K562 (cell line): ENCODE measurements at regions not wholly inside any gene's neighbourhood (a gene's known extent, or its start where the extent isn't known, plus 50 kb on each side); places are given as distances from the start of the nearest gene placed in this dataset.

Source experiments
- BRCA1 ChIP-seq, 2 experiments: fragments of 450-650 bp in 1 of 2; sonication (generic) in 1 of 2; formaldehyde crosslinking in 1 of 2; IDR thresholded peaks; 2 replicates each; pipeline versions ENCODE4 v1.5.0 to v1.6.1; 2017 to 2020; ENCODE audit warnings: mild to moderate bottlenecking in 1 of 2, missing genetic modification reagents in 1 of 2
- BRF1 ChIP-seq: IDR thresholded peaks from 3 replicates; pipeline ENCODE4 v1.6.1; 2011; ENCODE audit warnings: borderline replicate concordance, mild to moderate bottlenecking; ENCODE audit not compliant: insufficient read length; ENCODE audit errors: extremely low read depth
- CHD2 ChIP-seq: IDR thresholded peaks from 2 replicates; pipeline ENCODE4 v1.6.1; 2011; ENCODE audit warnings: low read depth, low read length
- CREB1 ChIP-seq, 2 experiments: sonication (generic) in 1 of 2; formaldehyde crosslinking in 1 of 2; IDR thresholded peaks; 2 replicates each; pipeline versions ENCODE4 v1.6.1 to v1.8.0; 2012 to 2022; ENCODE audit warnings: inconsistent platforms in 1 of 2, mild to moderate bottlenecking in 1 of 2, missing genetic modification reagents in 1 of 2, moderate library complexity in 1 of 2
- EP300 ChIP-seq: IDR thresholded peaks from 2 replicates; pipeline ENCODE4 v1.6.1; 2012; ENCODE audit warnings: low read length, improper control_type of control experiment
- GABPB2 ChIP-seq: fragments of 250-450 bp; sonication (Bioruptor Pico); conservative IDR thresholded peaks from 2 replicates; pipeline ENCODE4 v1.5.1; 2021; ENCODE audit warnings: mild to moderate bottlenecking
- HDAC2 ChIP-seq: fragments of 450-650 bp; IDR thresholded peaks from 2 replicates; pipeline ENCODE4 v1.6.1; 2016; ENCODE audit warnings: mild to moderate bottlenecking
- NONO ChIP-seq, 2 experiments: fragments of 200-400 bp in 1 of 2; fragments of 450-650 bp in 1 of 2; formaldehyde crosslinking in 1 of 2; IDR thresholded peaks; 2 replicates each; pipeline ENCODE4 v1.6.1; 2017; ENCODE audit warnings: low read depth in 2 of 2, mild to moderate bottlenecking in 2 of 2, moderate library complexity in 2 of 2, low read length in 1 of 2
- POLR2AphosphoS5 ChIP-seq: IDR thresholded peaks from 2 replicates; pipeline ENCODE4 v1.6.1; 2011; ENCODE audit warnings: mild to moderate bottlenecking, low read depth, low read length, moderate library complexity; ENCODE audit not compliant: control insufficient read depth, insufficient read depth
- SMAD1 ChIP-seq: fragments of 150-350 bp; IDR thresholded peaks from 2 replicates; pipeline ENCODE4 v1.6.1; 2014; ENCODE audit warnings: low read length, low read depth; ENCODE audit not compliant: partially characterized antibody
- TRIM24 ChIP-seq, 2 experiments: fragments of 450-650 bp; IDR thresholded peaks; 2 replicates each; pipeline ENCODE4 v1.6.1; 2016
- TF ChIP-seq, protein P1 (sequence below), 3 experiments: IDR thresholded peaks in 2 of 3; conservative IDR thresholded peaks in 1 of 3; 2 replicates each; pipeline ENCODE4 v1.5.1; 2011 to 2012; ENCODE audit warnings: low read length in 3 of 3, mild to moderate bottlenecking in 3 of 3, control low read depth in 2 of 3, improper control_type of control experiment in 1 of 3, inconsistent platforms in 1 of 3, low read depth in 1 of 3, mixed read lengths in 1 of 3, moderate library complexity in 1 of 3; ENCODE audit not compliant: insufficient read depth in 2 of 3
- TF ChIP-seq, protein P2 (sequence below): fragments of 250-450 bp; sonication (Bioruptor Pico); IDR thresholded peaks from 2 replicates; pipeline ENCODE4 v1.4.0; 2020; ENCODE audit warnings: mild to moderate bottlenecking, moderate library complexity
- TF ChIP-seq, protein P3 (sequence below): sonication (generic); formaldehyde crosslinking; IDR thresholded peaks from 2 replicates; pipeline ENCODE4 v1.8.0; 2022; ENCODE audit warnings: mild to moderate bottlenecking, missing genetic modification reagents

DNA sequence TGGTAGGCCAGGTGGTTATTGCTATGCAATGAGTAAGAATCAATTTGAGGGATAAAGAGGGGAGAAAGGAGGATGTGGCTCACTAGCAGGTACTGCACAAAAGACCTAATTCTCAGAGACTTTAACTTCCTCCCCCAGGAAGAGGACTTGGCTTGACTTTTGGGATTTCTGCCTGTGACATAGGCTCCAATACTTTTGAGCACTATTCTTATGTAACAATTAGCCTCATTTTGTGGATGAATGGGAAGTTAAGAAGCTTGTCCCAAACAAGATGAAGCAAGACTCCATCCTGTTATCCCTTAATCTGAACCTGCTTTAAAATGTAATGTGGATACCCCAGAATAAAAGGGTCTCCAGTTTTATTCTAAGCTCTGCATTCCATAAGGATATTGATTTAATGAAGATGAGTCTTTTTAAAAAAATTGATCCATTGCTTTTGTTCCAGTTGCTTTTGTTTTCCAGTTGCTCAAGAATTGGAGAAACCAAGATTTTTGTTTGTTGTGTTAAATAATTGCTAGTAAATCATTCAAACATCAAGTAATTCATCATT is 218.5 kb downstream of the SNX13 start:
- TF ChIP-seq BRF1 (no peak), POLR2AphosphoS5 (no peak), CREB1 (IDR thresholded peaks at IDR 0.05) (no peak), CREB1 (CRISPR knock-in tag; IDR thresholded peaks at IDR 0.05) (no peak), HDAC2 (no peak), SMAD1 (no peak), NONO (IDR thresholded peaks at IDR 0.05; ENCODE audit: low read depth in 2 of 2, low read length in 1 of 2) (no peak), TRIM24 (IDR thresholded peaks at IDR 0.05) (no peak), BRCA1 (IDR thresholded peaks at IDR 0.05) (no peak), BRCA1 (CRISPR knock-in tag; IDR thresholded peaks at IDR 0.05) (no peak), CHD2 (no peak), EP300 (no peak), GABPB2 (CRISPR knock-in tag) (no peak)
- TF ChIP-seq, protein P1, sequence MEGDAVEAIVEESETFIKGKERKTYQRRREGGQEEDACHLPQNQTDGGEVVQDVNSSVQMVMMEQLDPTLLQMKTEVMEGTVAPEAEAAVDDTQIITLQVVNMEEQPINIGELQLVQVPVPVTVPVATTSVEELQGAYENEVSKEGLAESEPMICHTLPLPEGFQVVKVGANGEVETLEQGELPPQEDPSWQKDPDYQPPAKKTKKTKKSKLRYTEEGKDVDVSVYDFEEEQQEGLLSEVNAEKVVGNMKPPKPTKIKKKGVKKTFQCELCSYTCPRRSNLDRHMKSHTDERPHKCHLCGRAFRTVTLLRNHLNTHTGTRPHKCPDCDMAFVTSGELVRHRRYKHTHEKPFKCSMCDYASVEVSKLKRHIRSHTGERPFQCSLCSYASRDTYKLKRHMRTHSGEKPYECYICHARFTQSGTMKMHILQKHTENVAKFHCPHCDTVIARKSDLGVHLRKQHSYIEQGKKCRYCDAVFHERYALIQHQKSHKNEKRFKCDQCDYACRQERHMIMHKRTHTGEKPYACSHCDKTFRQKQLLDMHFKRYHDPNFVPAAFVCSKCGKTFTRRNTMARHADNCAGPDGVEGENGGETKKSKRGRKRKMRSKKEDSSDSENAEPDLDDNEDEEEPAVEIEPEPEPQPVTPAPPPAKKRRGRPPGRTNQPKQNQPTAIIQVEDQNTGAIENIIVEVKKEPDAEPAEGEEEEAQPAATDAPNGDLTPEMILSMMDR (IDR thresholded peaks at IDR 0.05 in 2 of 3, conservative IDR thresholded peaks at IDR 0.05 in 1 of 3; ENCODE audit: insufficient read depth in 2 of 3, low read depth in 1 of 3, low read length in 3 of 3): no peak
- TF ChIP-seq, protein P2, sequence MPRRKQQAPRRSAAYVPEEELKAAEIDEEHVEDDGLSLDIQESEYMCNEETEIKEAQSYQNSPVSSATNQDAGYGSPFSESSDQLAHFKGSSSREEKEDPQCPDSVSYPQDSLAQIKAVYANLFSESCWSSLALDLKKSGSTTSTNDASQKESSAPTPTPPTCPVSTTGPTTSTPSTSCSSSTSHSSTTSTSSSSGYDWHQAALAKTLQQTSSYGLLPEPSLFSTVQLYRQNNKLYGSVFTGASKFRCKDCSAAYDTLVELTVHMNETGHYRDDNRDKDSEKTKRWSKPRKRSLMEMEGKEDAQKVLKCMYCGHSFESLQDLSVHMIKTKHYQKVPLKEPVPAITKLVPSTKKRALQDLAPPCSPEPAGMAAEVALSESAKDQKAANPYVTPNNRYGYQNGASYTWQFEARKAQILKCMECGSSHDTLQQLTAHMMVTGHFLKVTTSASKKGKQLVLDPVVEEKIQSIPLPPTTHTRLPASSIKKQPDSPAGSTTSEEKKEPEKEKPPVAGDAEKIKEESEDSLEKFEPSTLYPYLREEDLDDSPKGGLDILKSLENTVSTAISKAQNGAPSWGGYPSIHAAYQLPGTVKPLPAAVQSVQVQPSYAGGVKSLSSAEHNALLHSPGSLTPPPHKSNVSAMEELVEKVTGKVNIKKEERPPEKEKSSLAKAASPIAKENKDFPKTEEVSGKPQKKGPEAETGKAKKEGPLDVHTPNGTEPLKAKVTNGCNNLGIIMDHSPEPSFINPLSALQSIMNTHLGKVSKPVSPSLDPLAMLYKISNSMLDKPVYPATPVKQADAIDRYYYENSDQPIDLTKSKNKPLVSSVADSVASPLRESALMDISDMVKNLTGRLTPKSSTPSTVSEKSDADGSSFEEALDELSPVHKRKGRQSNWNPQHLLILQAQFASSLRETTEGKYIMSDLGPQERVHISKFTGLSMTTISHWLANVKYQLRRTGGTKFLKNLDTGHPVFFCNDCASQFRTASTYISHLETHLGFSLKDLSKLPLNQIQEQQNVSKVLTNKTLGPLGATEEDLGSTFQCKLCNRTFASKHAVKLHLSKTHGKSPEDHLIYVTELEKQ (CRISPR knock-in tag): no peak
- TF ChIP-seq, protein P3, sequence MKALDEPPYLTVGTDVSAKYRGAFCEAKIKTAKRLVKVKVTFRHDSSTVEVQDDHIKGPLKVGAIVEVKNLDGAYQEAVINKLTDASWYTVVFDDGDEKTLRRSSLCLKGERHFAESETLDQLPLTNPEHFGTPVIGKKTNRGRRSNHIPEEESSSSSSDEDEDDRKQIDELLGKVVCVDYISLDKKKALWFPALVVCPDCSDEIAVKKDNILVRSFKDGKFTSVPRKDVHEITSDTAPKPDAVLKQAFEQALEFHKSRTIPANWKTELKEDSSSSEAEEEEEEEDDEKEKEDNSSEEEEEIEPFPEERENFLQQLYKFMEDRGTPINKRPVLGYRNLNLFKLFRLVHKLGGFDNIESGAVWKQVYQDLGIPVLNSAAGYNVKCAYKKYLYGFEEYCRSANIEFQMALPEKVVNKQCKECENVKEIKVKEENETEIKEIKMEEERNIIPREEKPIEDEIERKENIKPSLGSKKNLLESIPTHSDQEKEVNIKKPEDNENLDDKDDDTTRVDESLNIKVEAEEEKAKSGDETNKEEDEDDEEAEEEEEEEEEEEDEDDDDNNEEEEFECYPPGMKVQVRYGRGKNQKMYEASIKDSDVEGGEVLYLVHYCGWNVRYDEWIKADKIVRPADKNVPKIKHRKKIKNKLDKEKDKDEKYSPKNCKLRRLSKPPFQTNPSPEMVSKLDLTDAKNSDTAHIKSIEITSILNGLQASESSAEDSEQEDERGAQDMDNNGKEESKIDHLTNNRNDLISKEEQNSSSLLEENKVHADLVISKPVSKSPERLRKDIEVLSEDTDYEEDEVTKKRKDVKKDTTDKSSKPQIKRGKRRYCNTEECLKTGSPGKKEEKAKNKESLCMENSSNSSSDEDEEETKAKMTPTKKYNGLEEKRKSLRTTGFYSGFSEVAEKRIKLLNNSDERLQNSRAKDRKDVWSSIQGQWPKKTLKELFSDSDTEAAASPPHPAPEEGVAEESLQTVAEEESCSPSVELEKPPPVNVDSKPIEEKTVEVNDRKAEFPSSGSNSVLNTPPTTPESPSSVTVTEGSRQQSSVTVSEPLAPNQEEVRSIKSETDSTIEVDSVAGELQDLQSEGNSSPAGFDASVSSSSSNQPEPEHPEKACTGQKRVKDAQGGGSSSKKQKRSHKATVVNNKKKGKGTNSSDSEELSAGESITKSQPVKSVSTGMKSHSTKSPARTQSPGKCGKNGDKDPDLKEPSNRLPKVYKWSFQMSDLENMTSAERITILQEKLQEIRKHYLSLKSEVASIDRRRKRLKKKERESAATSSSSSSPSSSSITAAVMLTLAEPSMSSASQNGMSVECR: no peak
